Naive B cell (primary cell): ENCODE measurements at regions not wholly inside any gene's neighbourhood (a gene's known extent, or its start where the extent isn't known, plus 50 kb on each side); places are given as distances from the start of the nearest gene placed in this dataset.
"Not testable (repeated sequence)": the region's sequence is repeated elsewhere in the genome, so short reads cannot be mapped to it uniquely, and the experiment has no call there.

Experiments used
- ATAC-seq, 2 donors: fragments of 150-1000 bp; cut with Tn5 transposase; 2 replicates each; pipeline ENCODE4 v1.10.0; 2021; ENCODE audit warnings: low read depth in 2 of 2, mild to moderate bottlenecking in 2 of 2, moderate library complexity in 2 of 2
- DNase-seq: peaks from one replicate; pipeline ENCODE4 v3.0.0; 2022
- H3K27ac Mint-ChIP-seq, 6 donors: one replicate each; pipeline ENCODE4 v1.8.0; 2020 to 2022; ENCODE audit warnings: mild to moderate bottlenecking in 6 of 6, mixed read lengths in 6 of 6, moderate library complexity in 5 of 6, inconsistent platforms in 2 of 6
- H3K27me3 Mint-ChIP-seq, 3 donors: one replicate each; pipeline ENCODE4 v1.8.0; 2021 to 2022; ENCODE audit warnings: mixed read lengths in 3 of 3, mild to moderate bottlenecking in 1 of 3
- H3K36me3 Mint-ChIP-seq, 2 donors: one replicate each; pipeline ENCODE4 v1.8.0; 2020 to 2022; ENCODE audit warnings: mixed read lengths in 2 of 2, inconsistent platforms in 1 of 2, mild to moderate bottlenecking in 1 of 2
- H3K4me1 Mint-ChIP-seq, 3 donors: one replicate each; pipeline ENCODE4 v1.8.0; 2020 to 2022; ENCODE audit warnings: mixed read lengths in 3 of 3, inconsistent platforms in 1 of 3, mild to moderate bottlenecking in 1 of 3, moderate library complexity in 1 of 3
- H3K4me3 Mint-ChIP-seq, 8 donors: one replicate each; pipeline ENCODE4 v1.8.0; 2020 to 2022; ENCODE audit warnings: mild to moderate bottlenecking in 8 of 8, mixed read lengths in 8 of 8, moderate library complexity in 8 of 8, inconsistent platforms in 2 of 8
- H3K9me3 Mint-ChIP-seq, 7 donors: one replicate each; pipeline ENCODE4 v1.8.0; 2020 to 2022; ENCODE audit warnings: mixed read lengths in 7 of 7, mild to moderate bottlenecking in 5 of 7, inconsistent platforms in 2 of 7, moderate library complexity in 1 of 7

- Mint-ChIP-seq H3K36me3 (no peaks in the 10 kb centered on the region), H3K9me3 (peaks cover 0 to 7% (median 0%) of the 10 kb centered on the region in 7 donors), H3K4me3 (no peak overlapping the region), H3K27ac (no peak overlapping the region), H3K27me3 (peaks cover 4 to 12% (median 9%) of the 10 kb centered on the region in 3 donors), H3K4me1 (no peaks in the 10 kb centered on the region)
- ATAC-seq (no peak), DNase-seq (no peak)
Observed at GRCh38 chr13:112254900-112255299, 121.3 kb upstream of the SPACA7 start.

GRCh38 chr13:112255550-112256120 is 120.5 kb upstream of the SPACA7 start:
- no peak overlapping the region for H3K4me3 Mint-ChIP-seq
- DNase-seq: no peak
- H3K27ac Mint-ChIP-seq: no peak overlapping the region
- H3K4me1 Mint-ChIP-seq: no peaks in the 10 kb centered on the region
- no peaks in the 10 kb centered on the region for H3K36me3 Mint-ChIP-seq
- peaks cover 4 to 6% (median 5%) of the 10 kb centered on the region in 3 donors for H3K27me3 Mint-ChIP-seq
- peaks cover 0 to 11% (median 0%) of the 10 kb centered on the region in 7 donors for H3K9me3 Mint-ChIP-seq
- no peak for ATAC-seq

- ATAC-seq (no peak), DNase-seq (no peak)
- Mint-ChIP-seq H3K4me1 (no peaks in the 10 kb centered on the region), H3K4me3 (no peak overlapping the region), H3K27me3 (peaks cover 4 to 6% (median 5%) of the 10 kb centered on the region in 3 donors), H3K27ac (no peak overlapping the region), H3K9me3 (peaks cover 0 to 11% (median 0%) of the 10 kb centered on the region in 7 donors), H3K36me3 (no peaks in the 10 kb centered on the region)
Observed at GRCh38 chr13:112256716-112257494, 119.2 kb upstream of the SPACA7 start.

GRCh38 chr13:112259511-112259910 is 116.6 kb upstream of the SPACA7 start:
- Mint-ChIP-seq H3K27ac (no peak overlapping the region), H3K4me1 (no peaks in the 10 kb centered on the region)

GRCh38 chr13:112260108-112261055 is 115.8 kb upstream of the SPACA7 start:
- H3K36me3 Mint-ChIP-seq: no peaks in the 10 kb centered on the region

More at GRCh38 chr13:112259511-112259910, 116.6 kb upstream of the SPACA7 start:
- H3K4me3 Mint-ChIP-seq: no peak overlapping the region
- no peak for DNase-seq
- peaks cover 0 to 11% (median 0%) of the 10 kb centered on the region in 7 donors for H3K9me3 Mint-ChIP-seq
- H3K27me3 Mint-ChIP-seq: peaks cover 0 to 6% (median 4%) of the 10 kb centered on the region in 3 donors
- no peak for ATAC-seq
- no peaks in the 10 kb centered on the region for H3K36me3 Mint-ChIP-seq

GRCh38 chr13:112261924-112262323 is 114.2 kb upstream of the SPACA7 start:
- H3K27ac Mint-ChIP-seq: no peak overlapping the region
- H3K27me3 Mint-ChIP-seq: peaks cover 0 to 4% (median 0%) of the 10 kb centered on the region in 3 donors
- no peak for ATAC-seq

More at GRCh38 chr13:112260108-112261055, 115.8 kb upstream of the SPACA7 start:
- Mint-ChIP-seq H3K27ac (no peak overlapping the region), H3K4me1 (no peaks in the 10 kb centered on the region), H3K4me3 (no peak overlapping the region), H3K27me3 (peaks cover 0 to 4% (median 2%) of the 10 kb centered on the region in 3 donors), H3K9me3 (peaks cover 0 to 5% (median 0%) of the 10 kb centered on the region in 7 donors)
- DNase-seq (no peak), ATAC-seq (no peak)

GRCh38 chr13:112263152-112263551 is 113.0 kb upstream of the SPACA7 start:
- Mint-ChIP-seq H3K9me3 (peaks cover 0 to 5% (median 0%) of the 10 kb centered on the region in 7 donors), H3K36me3 (no peaks in the 10 kb centered on the region), H3K4me3 (no peak overlapping the region), H3K27me3 (peaks cover 0 to 4% (median 0%) of the 10 kb centered on the region in 3 donors), H3K4me1 (no peaks in the 10 kb centered on the region), H3K27ac (no peak overlapping the region)
- ATAC-seq (no peak), DNase-seq (no peak)

More at GRCh38 chr13:112261924-112262323, 114.2 kb upstream of the SPACA7 start:
- peaks cover 0 to 5% (median 0%) of the 10 kb centered on the region in 7 donors for H3K9me3 Mint-ChIP-seq
- H3K4me1 Mint-ChIP-seq: no peaks in the 10 kb centered on the region
- H3K36me3 Mint-ChIP-seq: no peaks in the 10 kb centered on the region
- DNase-seq: no peak
- H3K4me3 Mint-ChIP-seq: no peak overlapping the region

GRCh38 chr13:112267660-112268059 is 108.5 kb upstream of the SPACA7 start:
- Mint-ChIP-seq H3K27ac (peak overlapping the region in 1 of 6 donors; percentile 35), H3K9me3 (peaks cover 0 to 5% (median 0%) of the 10 kb centered on the region in 7 donors), H3K4me3 (no peak overlapping the region), H3K27me3 (peaks cover 5 to 7% (median 5%) of the 10 kb centered on the region in 3 donors), H3K36me3 (no peaks in the 10 kb centered on the region), H3K4me1 (no peaks in the 10 kb centered on the region)
- ATAC-seq: no peak
- DNase-seq: no peak

- Mint-ChIP-seq H3K4me1 (no peaks in the 10 kb centered on the region), H3K36me3 (no peaks in the 10 kb centered on the region), H3K27me3 (peaks cover 7 to 18% (median 10%) of the 10 kb centered on the region in 3 donors), H3K27ac (peak overlapping the region in 1 of 6 donors; percentile 21), H3K4me3 (no peak overlapping the region), H3K9me3 (peaks cover 0 to 4% (median 0%) of the 10 kb centered on the region in 7 donors)
- ATAC-seq (no peak), DNase-seq (no peak)
Observed at GRCh38 chr13:112270951-112271350, 105.2 kb upstream of the SPACA7 start.

GRCh38 chr13:112286733-112287132 is 89.4 kb upstream of the SPACA7 start:
- H3K4me1 Mint-ChIP-seq, H3K27me3 Mint-ChIP-seq, H3K4me3 Mint-ChIP-seq, ATAC-seq, DNase-seq, H3K27ac Mint-ChIP-seq, H3K36me3 Mint-ChIP-seq, H3K9me3 Mint-ChIP-seq: not testable (repeated sequence)

- Mint-ChIP-seq H3K9me3 (peaks cover 0 to 6% (median 4%) of the 10 kb centered on the region in 7 donors), H3K4me1 (no peaks in the 10 kb centered on the region), H3K4me3 (no peak overlapping the region), H3K27me3 (peaks cover 6 to 12% (median 6%) of the 10 kb centered on the region in 3 donors), H3K36me3 (no peaks in the 10 kb centered on the region), H3K27ac (no peak overlapping the region)
- ATAC-seq (no peak), DNase-seq (no peak)
Observed at GRCh38 chr13:112320303-112320702, 55.9 kb upstream of the SPACA7 start.

- Mint-ChIP-seq H3K36me3 (no peaks in the 10 kb centered on the region), H3K27ac (no peak overlapping the region), H3K27me3 (peaks cover 10 to 22% (median 21%) of the 10 kb centered on the region in 3 donors), H3K9me3 (peaks cover 0 to 8% (median 2%) of the 10 kb centered on the region in 7 donors), H3K4me3 (no peak overlapping the region), H3K4me1 (no peaks in the 10 kb centered on the region)
- ATAC-seq (no peak), DNase-seq (no peak)
Observed at GRCh38 chr13:112322557-112322956, 53.6 kb upstream of the SPACA7 start.

GRCh38 chr13:112324116-112324515 is 52.0 kb upstream of the SPACA7 start:
- H3K4me3 Mint-ChIP-seq: no peak overlapping the region
- peaks cover 20 to 33% (median 27%) of the 10 kb centered on the region in 3 donors for H3K27me3 Mint-ChIP-seq
- H3K9me3 Mint-ChIP-seq: peaks cover 0 to 14% (median 2%) of the 10 kb centered on the region in 7 donors
- no peaks in the 10 kb centered on the region for H3K36me3 Mint-ChIP-seq
- no peaks in the 10 kb centered on the region for H3K4me1 Mint-ChIP-seq
- DNase-seq (no peak), ATAC-seq (no peak)
- no peak overlapping the region for H3K27ac Mint-ChIP-seq
